Frontal cortex (tissue), 3 donors: ENCODE measurements at regions not wholly inside any gene's neighbourhood (a gene's known extent, or its start where the extent isn't known, plus 50 kb on each side); places are given as distances from the start of the nearest gene placed in this dataset.
A peak's percentile ranks its signal among the peaks of the same experiment; 100 is the strongest.
"Not testable (repeated sequence)": the region's sequence is repeated elsewhere in the genome, so short reads cannot be mapped to it uniquely, and the experiment has no call there.

ENCODE experiments used
- DNase-seq, 2 donors: peaks; one replicate each; pipeline ENCODE4 v3.0.0; 2012; ENCODE audit warnings: low spot score in 2 of 2
- FAIRE-seq: peaks from 2 replicates; lab custom pipeline; 2012; peaks lifted over from hg19 to GRCh38; lab: Jason Lieb, UNC
- donor health status: control.
- donor health status: control.
- donor health status: control.

DNA sequence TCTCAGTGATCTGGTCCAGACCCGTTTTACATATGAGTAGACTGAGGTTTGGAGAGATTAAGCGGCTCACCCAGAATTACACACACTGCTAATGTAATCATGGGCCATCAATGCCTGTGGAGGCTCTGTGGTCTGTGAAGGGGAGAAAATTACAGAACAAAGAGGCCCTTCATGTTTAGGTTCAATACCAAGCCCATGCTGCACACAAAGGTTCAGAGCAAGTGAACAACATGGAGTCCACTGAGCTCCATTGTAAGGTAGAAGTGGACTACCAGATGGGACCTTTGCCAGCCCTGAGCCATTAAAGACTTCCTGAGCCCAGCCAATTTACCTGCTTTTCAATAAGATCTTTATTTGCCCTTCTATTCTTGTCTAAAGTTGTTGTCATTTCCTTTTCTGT is 109.8 kb downstream of the LUZP4 start:
- DNase-seq, result no peak
- FAIRE-seq, result no peak

DNA sequence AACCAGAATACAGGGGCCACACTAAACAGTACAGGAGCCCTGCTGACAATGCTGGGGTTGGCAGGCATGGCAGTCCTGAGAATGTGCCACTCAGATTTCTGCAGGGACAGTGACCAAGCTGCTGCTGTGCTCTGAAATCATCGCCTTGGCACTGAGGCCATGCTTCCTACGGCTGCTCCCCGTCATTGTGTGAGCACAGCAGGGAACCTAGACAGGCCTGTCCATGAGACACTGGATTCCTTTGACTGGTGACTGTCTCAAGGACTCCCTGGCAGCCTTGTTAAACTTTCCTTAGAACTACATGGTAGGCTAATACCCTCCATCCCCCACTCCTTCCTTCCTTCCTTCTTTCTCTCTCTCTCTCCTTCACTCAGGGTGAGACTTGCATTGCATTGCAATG is 111.4 kb downstream of the LUZP4 start:
- no peak for DNase-seq
- FAIRE-seq, result no peak

DNA sequence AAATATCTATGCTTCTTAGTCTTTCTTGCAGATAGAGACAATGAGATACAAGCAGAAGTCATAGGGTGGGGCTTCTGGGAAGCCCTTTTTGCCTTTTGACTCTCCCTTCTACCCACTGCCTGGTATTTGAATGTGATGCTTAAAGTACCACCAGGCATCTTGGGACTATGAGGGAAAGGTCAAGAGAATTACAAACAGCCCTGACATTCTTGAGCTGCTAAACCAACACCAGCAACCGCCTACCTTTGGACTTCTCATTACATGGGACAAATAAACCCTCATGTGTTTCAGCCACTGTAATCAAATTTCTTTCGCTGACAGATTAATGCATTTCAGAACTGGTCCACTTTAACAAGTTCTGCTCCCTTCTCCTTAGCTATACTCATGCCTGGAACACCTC is 112.8 kb downstream of the LUZP4 start:
- FAIRE-seq (no peak), DNase-seq (no peak)

DNA sequence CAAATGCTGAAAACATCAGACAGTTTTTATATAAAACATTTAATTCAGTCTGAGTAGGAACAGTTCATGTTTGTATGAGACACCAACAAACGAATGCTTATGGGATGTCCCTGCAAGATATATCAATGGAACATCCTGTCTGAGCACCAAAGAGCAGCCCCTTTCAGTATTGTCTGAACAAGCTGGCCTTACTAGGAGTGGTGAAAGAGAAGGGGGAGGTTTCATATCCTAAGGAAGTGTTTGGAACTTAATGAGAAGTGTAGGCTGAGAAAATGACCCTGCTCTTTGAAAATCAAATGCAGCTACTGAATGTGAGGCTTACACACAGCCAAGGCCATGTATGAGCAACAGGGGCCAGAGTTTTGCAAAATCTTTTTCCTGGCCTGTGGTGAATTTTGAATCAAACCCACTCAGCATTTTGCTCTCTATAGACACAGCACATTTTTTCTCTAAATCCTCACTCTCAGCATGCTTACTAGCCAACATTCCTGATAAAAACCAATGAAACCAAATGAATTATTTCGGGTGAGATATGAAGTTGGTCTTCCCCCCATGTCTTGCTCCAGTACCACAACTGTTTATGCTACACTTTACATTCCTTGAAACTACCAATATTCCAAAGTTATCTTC is 119.4 kb downstream of the LUZP4 start:
- DNase-seq (no peak), FAIRE-seq (no peak)

DNA sequence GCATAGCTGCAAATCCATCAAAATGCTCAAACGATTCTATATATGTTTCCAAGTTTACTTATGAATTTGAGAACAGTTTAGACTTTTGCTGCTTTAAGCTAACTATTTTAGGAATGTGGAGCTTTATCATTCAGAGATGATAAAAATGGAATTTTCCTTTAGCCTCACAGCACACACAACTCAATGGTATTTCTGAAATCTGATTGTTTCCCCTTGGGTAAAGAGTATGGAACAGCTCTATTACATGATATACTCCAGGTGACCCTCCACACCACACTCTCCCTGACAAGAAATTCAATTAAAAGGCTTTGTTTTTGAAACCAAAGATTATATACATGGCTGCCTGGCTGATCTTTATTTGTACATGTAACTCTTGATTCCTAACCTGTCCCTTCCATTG is 120.0 kb downstream of the LUZP4 start:
- DNase-seq, result no peak
- no peak for FAIRE-seq

DNA sequence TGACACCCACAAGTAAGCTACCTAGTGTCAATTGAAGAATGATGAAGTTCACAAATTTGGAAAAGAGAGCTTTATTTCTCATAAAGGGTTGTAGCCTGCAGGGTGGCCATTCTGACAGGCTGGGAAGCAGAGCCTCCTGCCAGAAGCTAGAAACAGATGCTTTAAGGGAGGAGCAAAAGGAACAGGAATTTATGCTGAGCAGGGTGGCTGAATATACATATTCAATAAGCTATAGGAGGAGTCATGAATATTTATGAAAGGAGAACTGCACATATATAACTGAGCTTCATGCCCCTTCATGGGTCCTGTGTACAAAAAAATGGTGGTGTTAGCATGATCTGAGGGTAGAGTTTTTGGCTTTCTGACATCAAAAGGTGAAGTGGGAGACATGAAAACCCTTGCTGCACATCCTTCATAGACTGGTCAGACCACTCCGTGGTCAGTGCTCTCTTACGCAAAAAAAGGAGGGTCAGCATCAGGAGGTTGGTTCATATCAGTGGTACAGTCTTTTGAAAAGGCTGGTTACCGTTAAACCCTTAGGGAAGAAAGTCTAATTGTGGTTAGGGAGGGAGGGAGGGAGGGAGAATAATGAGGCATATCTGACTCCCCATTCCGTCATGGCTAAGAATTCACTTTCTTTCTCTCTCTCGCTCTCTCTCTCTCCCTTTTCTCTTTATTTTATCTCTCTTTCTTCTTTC is 121.4 kb downstream of the LUZP4 start:
- FAIRE-seq (no peak), DNase-seq (no peak)

DNA sequence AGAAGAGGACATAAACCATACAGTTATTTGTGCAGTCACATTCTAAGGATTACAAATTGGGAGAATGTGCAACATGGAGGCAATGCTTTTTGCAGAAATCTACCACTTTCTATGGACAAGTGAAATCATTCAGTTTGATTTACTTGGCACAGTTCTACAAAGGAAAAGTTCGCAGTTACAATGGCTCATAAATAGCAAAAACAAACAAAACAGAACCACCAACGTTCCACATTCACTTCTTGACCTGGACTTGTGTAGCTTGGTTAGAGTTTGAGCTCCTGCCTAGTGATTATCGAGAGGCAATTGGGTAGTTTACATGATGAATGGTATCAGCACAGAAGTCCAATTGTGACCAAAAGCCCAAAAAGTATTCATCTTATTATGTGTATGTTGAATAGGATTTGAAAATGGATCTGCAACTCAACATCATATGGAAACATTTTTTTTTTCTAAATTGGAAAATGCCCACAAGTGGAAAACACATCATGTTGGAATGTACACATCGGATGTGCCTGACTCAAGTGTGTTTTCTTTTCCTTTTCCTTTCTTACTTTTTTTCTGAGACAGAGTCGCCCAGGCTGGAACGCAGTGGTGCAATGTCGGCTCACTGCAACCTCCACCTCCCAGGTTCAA is 123.8 kb downstream of the LUZP4 start:
- DNase-seq (no peak), FAIRE-seq (no peak)

DNA sequence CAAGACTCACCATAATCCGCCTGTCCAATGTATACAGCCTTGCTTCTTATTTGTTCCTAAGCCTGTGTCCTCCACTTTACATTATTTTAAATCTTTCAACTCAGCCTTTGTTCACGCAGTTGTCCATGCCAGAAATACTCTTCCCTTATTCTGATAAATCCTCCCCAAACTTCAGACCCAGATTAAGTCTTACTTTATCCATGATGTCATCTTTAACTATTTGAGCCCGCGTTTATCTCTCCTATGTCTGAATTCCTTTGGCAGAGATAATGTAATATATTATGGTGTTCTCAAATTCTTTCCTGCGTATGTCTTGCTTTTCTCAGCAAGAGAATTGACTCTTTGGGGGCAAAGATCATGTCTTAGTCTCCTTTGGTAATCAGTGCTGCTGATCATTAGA is 129.6 kb downstream of the LUZP4 start:
- no peak for DNase-seq
- FAIRE-seq, result no peak

DNA sequence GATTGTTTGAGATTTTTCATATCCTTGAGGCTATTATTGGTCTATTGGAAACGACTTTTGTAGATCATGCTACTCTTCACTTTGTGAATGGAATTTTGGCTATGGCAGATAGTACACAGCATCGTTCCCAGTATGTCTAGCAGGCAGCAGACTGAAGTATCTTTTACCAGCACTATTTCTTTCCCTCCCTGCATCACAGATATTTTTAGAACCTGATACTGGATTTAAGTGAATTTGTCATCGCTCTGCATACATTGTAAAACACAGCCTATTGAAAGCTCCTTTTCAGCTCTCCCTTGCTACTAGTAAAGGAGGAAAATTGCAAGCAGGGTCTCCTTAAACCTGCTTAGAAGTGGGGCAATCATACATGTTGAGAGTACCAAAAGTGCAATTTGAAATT is 133.6 kb downstream of the LUZP4 start:
- DNase-seq, result peak in 1 of 2 donors; percentile 2

DNA sequence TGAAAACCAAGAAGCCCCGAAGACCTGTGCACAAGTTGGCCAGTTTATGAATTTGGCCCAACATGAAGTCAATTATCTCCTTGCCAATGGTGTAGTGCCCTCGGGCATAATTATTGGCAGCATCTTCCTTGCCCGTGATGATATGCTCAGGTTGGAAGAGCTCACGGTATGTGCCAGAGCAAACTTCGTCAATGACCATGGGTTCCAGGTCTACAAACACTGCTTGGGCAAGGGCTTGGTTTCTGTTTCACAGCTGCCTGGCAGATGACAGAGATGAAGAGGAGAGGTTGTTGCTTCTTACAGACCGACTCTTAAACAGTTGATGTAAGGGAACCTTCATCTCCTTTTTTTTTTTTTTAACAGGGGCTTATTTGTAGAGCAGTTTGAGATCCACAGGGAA is 135.6 kb upstream of the PLS3 start:
- FAIRE-seq, result no peak
- DNase-seq, result no peak

More for the DNA sequence above, 133.6 kb downstream of the LUZP4 start:
- no peak for FAIRE-seq

DNA sequence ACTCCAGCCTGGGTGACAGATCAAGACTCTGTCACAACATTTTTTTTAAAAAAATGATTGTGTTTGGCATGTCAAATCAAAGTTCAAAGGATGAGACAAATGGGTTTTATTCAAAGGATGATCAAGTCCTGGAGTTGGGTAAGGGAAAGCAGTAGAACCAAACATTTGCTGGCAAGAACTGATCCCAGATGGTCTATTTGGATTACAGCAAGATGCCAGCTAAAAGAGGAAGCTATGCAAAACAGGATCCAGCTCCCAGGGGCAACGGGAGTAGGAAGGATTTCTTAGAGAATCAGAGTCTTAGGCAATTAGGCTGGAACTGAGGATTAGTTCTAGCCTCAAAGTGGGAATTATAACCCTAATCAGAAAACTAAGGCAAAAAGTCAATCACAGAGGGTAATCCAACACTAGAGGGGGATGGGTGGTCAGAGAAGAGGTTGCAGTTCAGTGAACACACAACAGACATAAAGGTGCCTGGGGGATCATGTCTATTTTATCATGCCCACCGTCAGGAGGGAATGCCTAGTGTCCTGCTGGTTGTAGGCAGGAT is 133.0 kb upstream of the PLS3 start:
- FAIRE-seq, result no peak
- DNase-seq, result no peak

DNA sequence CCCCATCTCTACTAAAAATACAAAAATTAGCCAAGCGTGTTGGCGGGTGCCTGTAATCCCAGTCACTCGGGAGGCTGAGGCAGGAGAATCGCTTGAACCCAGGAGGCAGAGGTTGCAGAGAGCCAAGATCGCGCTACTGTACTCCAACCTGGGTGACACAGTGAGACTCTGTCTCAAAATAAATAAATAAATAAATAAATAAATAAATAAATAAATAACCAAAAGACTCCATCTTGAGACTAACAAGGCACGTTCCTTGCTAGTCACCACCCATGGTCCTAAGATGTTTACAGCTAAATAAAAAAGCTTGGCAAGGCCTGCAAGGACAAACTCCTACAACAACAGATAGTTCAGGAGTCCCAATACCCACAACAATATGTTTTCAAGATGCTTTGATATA is 126.1 kb upstream of the PLS3 start:
- DNase-seq, FAIRE-seq: not testable (repeated sequence)

DNA sequence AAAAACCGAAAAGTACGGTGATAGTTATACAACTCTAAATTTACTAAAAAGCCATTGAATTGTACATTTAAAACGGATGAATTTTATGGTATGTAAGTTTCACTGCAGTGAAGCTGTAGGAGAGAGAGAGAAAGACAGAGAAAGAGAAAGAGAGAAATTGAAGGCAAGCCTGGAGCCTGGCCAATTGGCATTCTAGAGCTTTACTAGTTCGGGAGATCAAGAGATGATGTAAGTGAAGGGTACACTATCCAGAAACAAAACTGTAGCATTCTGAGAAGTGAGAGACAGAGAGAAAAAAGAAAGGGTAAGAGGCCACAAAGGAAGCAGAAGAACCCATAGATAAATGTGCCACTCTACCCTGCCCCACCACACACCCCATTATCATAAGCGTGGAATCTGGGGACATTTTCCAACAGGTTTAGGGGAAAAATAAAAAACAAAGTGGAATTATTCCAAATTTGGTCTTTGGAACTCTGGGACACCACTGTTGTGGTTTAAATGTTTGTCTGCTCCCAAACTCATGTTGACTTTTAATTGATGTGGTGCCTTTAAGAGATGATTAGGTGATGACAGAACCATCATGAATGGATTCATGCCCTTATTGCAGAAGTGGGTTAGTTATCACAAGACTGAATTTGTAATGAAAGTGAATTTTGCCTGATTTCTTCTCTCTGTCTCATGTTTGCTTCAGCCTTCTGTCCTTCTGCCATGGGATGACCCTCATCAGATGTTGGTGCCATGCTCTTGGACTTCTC is 123.0 kb upstream of the PLS3 start:
- FAIRE-seq, result no peak
- DNase-seq, result no peak

DNA sequence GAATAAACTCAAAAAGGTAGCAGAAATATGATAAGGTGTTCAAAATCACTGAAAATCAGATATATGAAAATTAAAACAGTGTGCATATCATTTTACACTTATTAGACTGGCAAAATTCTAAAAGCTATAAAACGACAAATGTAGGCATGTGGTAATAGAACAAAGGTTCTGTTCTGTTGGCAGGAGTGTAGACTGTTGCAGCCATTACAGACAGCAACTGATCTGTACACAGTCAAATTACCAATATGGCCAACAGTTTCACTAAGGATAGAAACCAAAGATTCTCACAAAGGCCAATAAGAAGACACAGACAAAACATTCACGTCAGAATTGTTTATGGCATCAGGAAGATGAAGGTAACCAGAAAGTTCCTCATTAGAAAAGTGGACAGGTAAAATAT is 112.8 kb upstream of the PLS3 start:
- no peak for FAIRE-seq
- no peak for DNase-seq

DNA sequence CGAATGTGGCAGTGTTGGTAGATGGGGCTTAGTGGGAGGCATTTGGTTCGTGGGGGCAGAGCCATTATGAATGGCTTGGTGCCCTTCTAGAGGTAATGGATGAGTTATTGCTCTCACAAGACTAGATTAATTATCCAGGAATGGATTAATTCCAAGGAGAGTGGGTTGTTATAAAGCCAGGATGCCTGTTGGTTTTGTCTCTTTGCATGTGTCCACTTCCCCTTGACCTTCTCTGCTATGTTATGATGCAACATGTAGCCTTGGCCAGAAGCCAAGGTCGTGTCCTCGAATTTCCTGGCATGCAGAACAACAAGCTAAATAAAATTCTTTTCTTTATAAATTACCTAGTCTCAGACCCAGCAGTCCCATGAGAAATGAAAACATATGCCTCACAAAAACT is 111.2 kb upstream of the PLS3 start:
- FAIRE-seq (no peak), DNase-seq (no peak)

DNA sequence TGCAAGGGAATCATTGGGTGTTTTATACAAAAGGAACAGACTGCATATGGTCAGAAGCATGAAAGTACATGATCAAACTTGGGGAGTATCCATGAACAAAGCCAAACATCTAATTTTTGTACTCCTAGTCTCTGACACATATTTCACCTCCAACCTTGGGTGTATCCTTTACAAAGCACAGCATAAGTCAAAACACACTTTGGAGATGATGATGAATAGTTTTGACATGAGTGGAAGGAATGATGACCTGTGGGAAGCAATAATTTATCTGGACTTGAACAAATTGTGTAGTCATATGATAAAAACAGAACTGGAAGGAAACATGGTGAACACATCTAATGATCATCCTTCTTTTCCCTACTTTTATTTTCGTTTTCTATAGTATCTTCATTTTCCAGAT is 108.7 kb upstream of the PLS3 start:
- FAIRE-seq, result no peak
- no peak for DNase-seq

DNA sequence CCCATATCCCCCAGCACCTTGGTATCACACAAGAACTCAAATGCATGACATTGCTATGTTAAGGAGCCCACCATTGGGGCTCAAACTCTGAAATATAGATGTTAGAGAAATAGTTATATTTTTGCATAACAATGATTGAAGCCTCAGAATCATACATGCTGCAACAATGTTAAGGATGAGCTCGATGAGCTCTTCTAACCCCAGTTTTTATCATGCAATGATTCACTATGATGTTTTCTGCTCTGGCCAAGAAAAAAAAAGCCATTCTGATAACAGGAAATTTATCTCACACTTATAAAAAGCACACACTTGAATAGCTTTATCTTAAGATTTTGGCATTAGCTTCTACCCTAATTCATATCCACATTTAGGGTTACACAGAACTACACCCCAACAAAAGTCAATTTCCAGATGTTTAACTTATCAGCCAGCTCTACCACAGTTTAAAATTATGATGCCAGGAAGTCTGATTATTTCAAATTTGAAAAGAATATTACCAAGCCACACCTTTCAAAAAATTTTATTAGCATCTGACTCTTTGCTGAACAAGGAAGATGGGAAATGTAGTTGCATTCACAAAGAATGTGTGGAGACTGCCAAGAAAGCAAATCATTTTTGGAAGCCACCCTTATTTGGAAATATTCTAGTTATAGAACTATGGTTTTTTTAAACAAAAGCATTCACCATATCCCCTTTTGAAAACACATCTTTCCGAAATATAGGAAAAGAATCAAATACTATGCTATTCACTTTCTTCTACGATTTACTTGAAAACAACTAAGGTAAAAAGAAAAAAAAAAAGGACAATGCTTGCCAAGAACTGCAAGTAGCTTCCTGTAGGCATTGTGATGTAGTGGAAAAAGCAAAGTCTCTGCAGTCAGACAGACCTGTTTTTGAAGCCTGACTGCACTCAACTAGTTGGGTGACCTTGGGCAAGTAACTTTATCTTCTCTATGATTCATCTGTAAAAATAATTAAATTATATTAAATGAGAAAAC is 100.8 kb upstream of the PLS3 start:
- no peak for FAIRE-seq
- no peak for DNase-seq

DNA sequence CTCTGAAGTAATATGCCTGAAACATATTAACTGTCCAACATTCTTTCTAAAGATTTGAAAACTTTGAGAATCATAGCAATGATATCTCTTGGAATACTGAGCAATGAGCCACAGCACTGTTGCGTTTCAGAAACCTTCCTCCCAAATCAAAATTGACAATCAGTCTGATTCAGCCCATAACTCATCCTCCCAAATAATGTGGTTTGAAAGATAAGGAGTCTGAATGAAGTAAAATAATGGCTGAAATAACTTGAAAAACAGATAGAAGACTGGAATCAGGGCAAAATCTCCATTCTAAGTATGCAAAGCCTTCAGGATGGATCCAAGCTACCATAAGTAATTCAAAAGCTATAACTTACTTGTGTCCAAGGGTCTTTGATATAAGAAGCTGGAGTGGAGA is 98.6 kb upstream of the PLS3 start:
- FAIRE-seq (no peak), DNase-seq (no peak)

DNA sequence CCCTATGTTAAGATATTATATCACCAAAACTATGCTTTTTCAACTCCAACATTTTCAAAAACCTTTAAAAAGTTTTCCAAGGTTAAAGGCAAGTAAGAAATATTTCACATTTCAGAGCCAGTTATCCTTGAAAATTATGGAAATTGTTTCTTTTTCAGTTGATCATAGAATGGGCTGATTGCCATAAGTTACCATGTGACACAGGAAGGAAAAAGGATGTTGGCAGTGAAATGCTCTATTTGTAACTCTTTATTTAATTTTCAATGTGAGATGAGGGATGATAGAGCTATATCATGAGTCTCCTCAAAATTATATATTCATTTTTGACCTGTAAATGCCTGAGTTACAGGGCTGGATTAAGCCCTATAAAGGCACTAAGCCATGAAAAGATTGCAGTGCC is 93.0 kb upstream of the PLS3 start:
- FAIRE-seq (no peak), DNase-seq (no peak)
